HG02642 (cell line): ENCODE measurements at regions not wholly inside any gene's neighbourhood (a gene's known extent, or its start where the extent isn't known, plus 50 kb on each side); places are given as distances from the start of the nearest gene placed in this dataset.
"Not testable (repeated sequence)": the region's sequence is repeated elsewhere in the genome, so short reads cannot be mapped to it uniquely, and the experiment has no call there.

Experiments
- ATAC-seq: cut with Tn5 transposase; IDR thresholded peaks from one replicate; pipeline ENCODE4 v1.9.1; 2021; ENCODE audit warnings: mild to moderate bottlenecking; ENCODE audit not compliant: unreplicated experiment, poor library complexity

GRCh38 chr14:96682401-96682800, 114.8 kb upstream of the VRK1 start:
- no peak for ATAC-seq

- ATAC-seq: no peak
Observed at GRCh38 chr14:96683562-96684289, 113.5 kb upstream of the VRK1 start.

- ATAC-seq: no peak
Observed at GRCh38 chr14:96686126-96686525, 111.1 kb upstream of the VRK1 start.

GRCh38 chr14:96688629-96689028, 108.6 kb upstream of the VRK1 start:
- ATAC-seq: no peak

GRCh38 chr14:96690713-96691383, 106.3 kb upstream of the VRK1 start:
- no peak for ATAC-seq

- ATAC-seq: no peak
Observed at GRCh38 chr14:96693252-96693820, 103.8 kb upstream of the VRK1 start.

- no peak for ATAC-seq
Observed at GRCh38 chr14:96693987-96694386, 103.2 kb upstream of the VRK1 start.

- ATAC-seq: no peak
Observed at GRCh38 chr14:96698960-96699539, 98.1 kb upstream of the VRK1 start.

GRCh38 chr14:96699666-96700065, 97.5 kb upstream of the VRK1 start:
- no peak for ATAC-seq

GRCh38 chr14:96702831-96703230, 94.4 kb upstream of the VRK1 start:
- no peak for ATAC-seq

- no peak for ATAC-seq
Observed at GRCh38 chr14:96705422-96706092, 91.6 kb upstream of the VRK1 start.

- ATAC-seq: no peak
Observed at GRCh38 chr14:96706893-96707292, 90.3 kb upstream of the VRK1 start.

GRCh38 chr14:96710060-96710666, 87.0 kb upstream of the VRK1 start:
- ATAC-seq: no peak

GRCh38 chr14:96711559-96712267, 85.5 kb upstream of the VRK1 start:
- no peak for ATAC-seq

- ATAC-seq: no peak
Observed at GRCh38 chr14:96713426-96713825, 83.8 kb upstream of the VRK1 start.

GRCh38 chr14:96714537-96714936, 82.6 kb upstream of the VRK1 start:
- ATAC-seq: not testable (repeated sequence)

- ATAC-seq: no peak
Observed at GRCh38 chr14:96717116-96717515, 80.1 kb upstream of the VRK1 start.

- no peak for ATAC-seq
Observed at GRCh38 chr14:96718407-96718806, 78.8 kb upstream of the VRK1 start.

- not testable (repeated sequence) for ATAC-seq
Observed at GRCh38 chr14:96720702-96721101, 76.5 kb upstream of the VRK1 start.

GRCh38 chr14:96722736-96723135, 74.4 kb upstream of the VRK1 start:
- ATAC-seq: no peak
